HG03039 (cell line): ENCODE measurements at regions not wholly inside any gene's neighbourhood (a gene's known extent, or its start where the extent isn't known, plus 50 kb on each side); places are given as distances from the start of the nearest gene placed in this dataset.

Experiments
- ATAC-seq: cut with Tn5 transposase; IDR thresholded peaks from one replicate; pipeline ENCODE4 v1.9.1; 2021; ENCODE audit warnings: mild to moderate bottlenecking, moderate library complexity; ENCODE audit not compliant: unreplicated experiment

- no peak for ATAC-seq
Observed at GRCh38 chr10:2139746-2140145, 402.4 kb upstream of the ADARB2 start.

- no peak for ATAC-seq
Observed at GRCh38 chr10:2137549-2138174, 400.3 kb upstream of the ADARB2 start.

- no peak for ATAC-seq
Observed at GRCh38 chr10:2130705-2131305, 393.5 kb upstream of the ADARB2 start.

- no peak for ATAC-seq
Observed at GRCh38 chr10:2128991-2129390, 391.7 kb upstream of the ADARB2 start.

GRCh38 chr10:2124135-2124534 is 386.8 kb upstream of the ADARB2 start:
- no peak for ATAC-seq

GRCh38 chr10:2122431-2123124 is 385.3 kb upstream of the ADARB2 start:
- no peak for ATAC-seq

GRCh38 chr10:2121929-2122328 is 384.6 kb upstream of the ADARB2 start:
- ATAC-seq, result no peak

- no peak for ATAC-seq
Observed at GRCh38 chr10:2121315-2121714, 384.0 kb upstream of the ADARB2 start.

- ATAC-seq, result no peak
Observed at GRCh38 chr10:2120746-2121145, 383.4 kb upstream of the ADARB2 start.

- no peak for ATAC-seq
Observed at GRCh38 chr10:2119316-2119715, 382.0 kb upstream of the ADARB2 start.

GRCh38 chr10:2118201-2118600 is 380.9 kb upstream of the ADARB2 start:
- ATAC-seq, result no peak

GRCh38 chr10:2117641-2118040 is 380.3 kb upstream of the ADARB2 start:
- no peak for ATAC-seq

- ATAC-seq, result no peak
Observed at GRCh38 chr10:2111965-2112364, 374.6 kb upstream of the ADARB2 start.

- ATAC-seq, result no peak
Observed at GRCh38 chr10:2108496-2108895, 371.2 kb upstream of the ADARB2 start.

- no peak for ATAC-seq
Observed at GRCh38 chr10:2106641-2107040, 369.3 kb upstream of the ADARB2 start.

GRCh38 chr10:2099321-2099720 is 362.0 kb upstream of the ADARB2 start:
- ATAC-seq, result no peak

GRCh38 chr10:2097937-2098336 is 360.6 kb upstream of the ADARB2 start:
- no peak for ATAC-seq

- ATAC-seq, result no peak
Observed at GRCh38 chr10:2094171-2094570, 356.8 kb upstream of the ADARB2 start.

GRCh38 chr10:2083591-2083990 is 346.3 kb upstream of the ADARB2 start:
- ATAC-seq, result no peak

GRCh38 chr10:2081501-2081900 is 344.2 kb upstream of the ADARB2 start:
- ATAC-seq, result peak; percentile 59

- ATAC-seq, result no peak
Observed at GRCh38 chr10:2079603-2080078, 342.3 kb upstream of the ADARB2 start.

- no peak for ATAC-seq
Observed at GRCh38 chr10:2077231-2077630, 339.9 kb upstream of the ADARB2 start.
